ENCODE measurements at regions not wholly inside any gene's neighbourhood (a gene's known extent, or its start where the extent isn't known, plus 50 kb on each side); places are given as distances from the start of the nearest gene placed in this dataset.
A peak's percentile ranks its signal among the peaks of the same experiment; 100 is the strongest.

- no peak for DNase-seq (ENCODE audit: low spot score)
Observed at GRCh38 chr13:92938486-92939020, 288.1 kb upstream of the GPC6 start.

DNA sequence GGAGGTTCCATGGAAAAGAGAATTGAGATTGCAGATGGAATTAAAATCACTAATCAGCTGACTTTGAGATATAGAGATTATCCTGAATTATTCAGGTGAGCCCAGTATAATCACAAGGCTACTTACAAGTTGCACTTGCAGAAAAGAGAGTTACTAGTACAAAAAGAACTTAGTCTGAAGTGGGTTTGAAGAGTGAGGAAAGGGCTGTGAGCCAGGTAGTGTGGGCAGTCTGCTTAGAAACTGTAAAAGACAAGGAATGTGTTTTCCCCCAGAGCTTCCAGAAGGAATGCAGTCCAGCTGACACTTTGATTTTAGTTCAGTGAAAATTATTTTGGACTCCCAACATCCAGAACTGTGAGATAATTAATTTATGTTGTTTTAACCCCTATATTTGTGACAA is 285.4 kb upstream of the GPC6 start:
- DNase-seq (ENCODE audit: low spot score) = no peak

- DNase-seq (ENCODE audit: low spot score) = no peak
Observed at GRCh38 chr13:92947770-92948434, 278.7 kb upstream of the GPC6 start.

GRCh38 chr13:92950771-92951170 is 275.8 kb upstream of the GPC6 start:
- no peak for DNase-seq (ENCODE audit: low spot score)

GRCh38 chr13:92951273-92951890 is 275.2 kb upstream of the GPC6 start:
- no peak for DNase-seq (ENCODE audit: low spot score)

DNA sequence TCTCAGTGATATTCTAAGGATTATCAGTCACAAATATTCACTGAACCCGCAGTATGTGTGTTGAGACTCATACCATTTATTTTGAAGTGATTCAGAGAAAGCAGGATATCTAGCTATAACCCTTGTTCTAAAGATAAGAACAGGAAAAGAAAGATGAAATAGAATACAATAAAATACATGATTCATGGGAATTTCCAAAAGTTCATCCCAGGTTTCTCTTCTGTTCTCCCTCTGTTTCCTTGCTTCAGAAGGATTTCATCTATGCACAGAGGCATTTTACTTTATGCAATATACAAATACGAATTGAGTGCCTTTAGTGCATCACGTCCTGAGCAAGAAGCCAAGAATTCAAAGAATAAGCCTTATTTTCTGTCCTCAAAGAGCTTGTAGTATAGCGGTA is 274.4 kb upstream of the GPC6 start:
- DNase-seq (ENCODE audit: low spot score) = no peak

- no peak for DNase-seq (ENCODE audit: low spot score)
Observed at GRCh38 chr13:92954746-92955145, 271.9 kb upstream of the GPC6 start.

- DNase-seq (ENCODE audit: low spot score) = no peak
Observed at GRCh38 chr13:92959790-92960189, 266.8 kb upstream of the GPC6 start.

- DNase-seq (ENCODE audit: low spot score) = no peak
Observed at GRCh38 chr13:92963029-92963428, 263.6 kb upstream of the GPC6 start.

DNA sequence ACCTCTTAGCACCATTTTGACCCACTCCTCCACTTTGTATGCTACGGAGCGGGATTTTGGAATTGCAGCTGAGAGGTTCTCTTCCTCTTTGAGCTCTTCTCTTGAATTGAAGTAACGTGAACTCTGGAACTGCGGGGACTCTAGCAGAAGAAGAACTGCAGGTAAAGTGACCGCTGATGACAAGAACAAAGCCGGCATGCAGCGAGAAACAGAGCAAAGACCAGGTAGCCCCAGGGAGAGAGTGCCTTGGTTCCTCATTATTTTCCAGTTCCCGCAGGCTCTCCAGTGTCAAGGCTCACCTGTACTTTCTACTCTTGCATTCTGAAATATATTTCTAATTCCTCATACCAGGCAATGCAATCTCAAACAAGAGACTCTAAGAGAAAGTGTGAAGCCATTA is 260.3 kb upstream of the GPC6 start:
- DNase-seq (ENCODE audit: low spot score) = no peak

DNA sequence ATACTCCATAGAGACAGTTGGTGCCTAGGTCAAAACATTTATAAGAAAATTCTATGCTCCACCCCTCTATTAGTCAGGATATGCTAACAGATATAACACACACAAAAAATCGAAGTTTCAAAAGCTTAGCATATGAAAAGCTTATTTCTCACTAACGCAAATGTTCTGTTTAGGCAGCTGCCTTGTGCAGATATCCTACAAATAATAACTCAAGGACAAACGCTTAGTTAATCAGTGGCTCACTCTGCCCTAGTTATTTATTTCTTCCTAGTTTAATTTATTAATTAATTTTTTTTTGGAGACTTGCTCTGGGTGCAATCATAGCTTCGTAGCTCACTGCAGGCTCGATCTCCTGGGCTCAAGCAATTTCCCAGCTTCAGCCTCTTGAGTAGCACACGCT is 259.7 kb upstream of the GPC6 start:
- DNase-seq (ENCODE audit: low spot score) = no peak

GRCh38 chr13:92967923-92968322 is 258.7 kb upstream of the GPC6 start:
- peak; percentile 8 for DNase-seq (ENCODE audit: low spot score)

- no peak for DNase-seq (ENCODE audit: low spot score)
Observed at GRCh38 chr13:92972751-92973150, 253.9 kb upstream of the GPC6 start.

- no peak for DNase-seq (ENCODE audit: low spot score)
Observed at GRCh38 chr13:92974905-92975429, 251.6 kb upstream of the GPC6 start.

DNA sequence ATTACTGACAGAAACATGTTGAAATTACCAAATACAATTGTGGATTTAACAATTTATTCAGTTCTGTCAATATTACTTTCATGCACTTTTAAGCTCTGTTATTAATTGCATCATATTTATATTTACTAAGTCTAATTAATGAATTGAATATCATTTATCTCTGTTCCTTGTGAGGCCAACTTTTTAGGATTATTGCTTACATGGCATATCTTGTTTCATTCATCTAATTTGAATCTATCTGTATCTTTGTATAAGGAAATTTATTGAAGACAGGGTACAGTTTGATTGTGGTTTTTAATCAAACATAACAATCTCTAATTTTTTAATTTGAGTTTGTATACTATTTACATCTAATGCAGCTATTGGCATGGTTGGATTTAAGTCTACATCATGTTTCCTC is 249.9 kb upstream of the GPC6 start:
- DNase-seq (ENCODE audit: low spot score) = no peak

- no peak for DNase-seq (ENCODE audit: low spot score)
Observed at GRCh38 chr13:92984151-92984550, 242.5 kb upstream of the GPC6 start.

GRCh38 chr13:92989301-92989700 is 237.3 kb upstream of the GPC6 start:
- no peak for DNase-seq (ENCODE audit: low spot score)

- DNase-seq (ENCODE audit: low spot score) = no peak
Observed at GRCh38 chr13:92991692-92992091, 234.9 kb upstream of the GPC6 start.

GRCh38 chr13:92994056-92994455 is 232.6 kb upstream of the GPC6 start:
- peak; percentile 3 for DNase-seq (ENCODE audit: low spot score)

DNA sequence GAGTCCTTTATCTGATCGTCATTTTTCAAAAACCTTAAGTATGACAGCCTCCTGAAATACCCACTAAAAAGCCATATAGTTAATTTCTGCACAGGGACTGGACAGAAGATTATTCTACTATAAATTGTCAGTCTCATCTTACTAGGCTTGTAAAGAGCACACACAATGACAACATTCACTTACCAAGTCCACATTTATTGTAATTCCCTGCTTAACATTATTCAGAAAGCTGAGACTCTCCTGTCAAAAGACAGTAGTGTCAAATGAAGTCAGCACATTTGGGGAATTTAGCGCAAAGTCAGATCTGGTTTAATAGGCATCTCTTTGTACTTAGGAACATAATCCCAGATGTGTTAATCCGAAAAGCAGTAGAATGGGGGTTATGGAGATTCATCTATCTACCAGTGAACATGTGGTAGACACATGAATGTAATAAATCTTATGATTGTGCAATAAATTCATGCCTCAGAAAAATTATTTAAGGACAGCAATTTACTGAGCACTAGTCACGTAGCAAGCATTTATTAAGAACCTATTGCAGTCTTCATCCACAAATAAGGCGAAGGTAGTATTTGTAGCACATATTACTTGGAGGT is 224.6 kb upstream of the GPC6 start:
- no peak for DNase-seq (ENCODE audit: low spot score)

GRCh38 chr13:93003531-93003930 is 223.1 kb upstream of the GPC6 start:
- no peak for DNase-seq (ENCODE audit: low spot score)

- no peak for DNase-seq (ENCODE audit: low spot score)
Observed at GRCh38 chr13:93004919-93005318, 221.7 kb upstream of the GPC6 start.

GRCh38 chr13:93007928-93008327 is 218.7 kb upstream of the GPC6 start:
- no peak for DNase-seq (ENCODE audit: low spot score)
